ENCODE measurements at regions not wholly inside any gene's neighbourhood (a gene's known extent, or its start where the extent isn't known, plus 50 kb on each side); places are given as distances from the start of the nearest gene placed in this dataset.

GRCh38 chr3:194982472-194982871 lies 288.5 kb downstream of the XXYLT1 start:
- TF ChIP-seq, protein P1, sequence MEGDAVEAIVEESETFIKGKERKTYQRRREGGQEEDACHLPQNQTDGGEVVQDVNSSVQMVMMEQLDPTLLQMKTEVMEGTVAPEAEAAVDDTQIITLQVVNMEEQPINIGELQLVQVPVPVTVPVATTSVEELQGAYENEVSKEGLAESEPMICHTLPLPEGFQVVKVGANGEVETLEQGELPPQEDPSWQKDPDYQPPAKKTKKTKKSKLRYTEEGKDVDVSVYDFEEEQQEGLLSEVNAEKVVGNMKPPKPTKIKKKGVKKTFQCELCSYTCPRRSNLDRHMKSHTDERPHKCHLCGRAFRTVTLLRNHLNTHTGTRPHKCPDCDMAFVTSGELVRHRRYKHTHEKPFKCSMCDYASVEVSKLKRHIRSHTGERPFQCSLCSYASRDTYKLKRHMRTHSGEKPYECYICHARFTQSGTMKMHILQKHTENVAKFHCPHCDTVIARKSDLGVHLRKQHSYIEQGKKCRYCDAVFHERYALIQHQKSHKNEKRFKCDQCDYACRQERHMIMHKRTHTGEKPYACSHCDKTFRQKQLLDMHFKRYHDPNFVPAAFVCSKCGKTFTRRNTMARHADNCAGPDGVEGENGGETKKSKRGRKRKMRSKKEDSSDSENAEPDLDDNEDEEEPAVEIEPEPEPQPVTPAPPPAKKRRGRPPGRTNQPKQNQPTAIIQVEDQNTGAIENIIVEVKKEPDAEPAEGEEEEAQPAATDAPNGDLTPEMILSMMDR (IDR thresholded peaks at IDR 0.05), result no peak
- TF ChIP-seq ZC3H11A (IDR thresholded peaks at IDR 0.05) (no peak), EP300 (IDR thresholded peaks at IDR 0.05) (no peak), POLR2A (IDR thresholded peaks at IDR 0.05; ENCODE audit: low read length) (no peak), CBX2 (IDR thresholded peaks at IDR 0.05; ENCODE audit: borderline replicate concordance, low read depth) (no peak)
- TF ChIP-seq, protein P2, sequence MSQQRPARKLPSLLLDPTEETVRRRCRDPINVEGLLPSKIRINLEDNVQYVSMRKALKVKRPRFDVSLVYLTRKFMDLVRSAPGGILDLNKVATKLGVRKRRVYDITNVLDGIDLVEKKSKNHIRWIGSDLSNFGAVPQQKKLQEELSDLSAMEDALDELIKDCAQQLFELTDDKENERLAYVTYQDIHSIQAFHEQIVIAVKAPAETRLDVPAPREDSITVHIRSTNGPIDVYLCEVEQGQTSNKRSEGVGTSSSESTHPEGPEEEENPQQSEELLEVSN (IDR thresholded peaks at IDR 0.05; ENCODE audit: borderline replicate concordance, low read depth), result no peak

Measured in A549 (cell line).